Activated CD4-positive, alpha-beta T cell treated with anti-CD3 and anti-CD28 coated beads for 36 hours (primary cell): ENCODE measurements at regions not wholly inside any gene's neighbourhood (a gene's known extent, or its start where the extent isn't known, plus 50 kb on each side); places are given as distances from the start of the nearest gene placed in this dataset.

ENCODE experiments used
- ATAC-seq: fragments of 200-7000 bp; cut with Tn5 transposase; one replicate; pipeline ENCODE4 v1.10.0; 2021; ENCODE audit warnings: mild to moderate bottlenecking, moderate library complexity
- CTCF ChIA-PET: fragments of 350-600 bp; sonication (Branson Sonifier 250); formaldehyde crosslinking; loops from one replicate; lab custom pipeline; 2021; ENCODE audit warnings: antibody characterized with exemption; lab: Charles Lee
- POLR2A ChIA-PET: fragments of 350-600 bp; sonication (Branson Sonifier 250); formaldehyde crosslinking; loops from one replicate; lab custom pipeline; 2021; ENCODE audit warnings: antibody characterized with exemption, inconsistent platforms; lab: Charles Lee
- DNase-seq: peaks from one replicate; pipeline ENCODE4 v3.0.0-alpha.2; 2020
- H3K27ac Mint-ChIP-seq: one replicate; pipeline ENCODE4 v1.8.0; 2021; ENCODE audit warnings: mixed read lengths
- H3K27me3 Mint-ChIP-seq: one replicate; pipeline ENCODE4 v1.8.0; 2021; ENCODE audit warnings: mixed read lengths
- H3K36me3 Mint-ChIP-seq: one replicate; pipeline ENCODE4 v1.8.0; 2021; ENCODE audit warnings: low read depth, mixed read lengths
- H3K4me1 Mint-ChIP-seq: one replicate; pipeline ENCODE4 v1.8.0; 2021; ENCODE audit warnings: mixed read lengths
- H3K4me3 Mint-ChIP-seq: one replicate; pipeline ENCODE4 v1.8.0; 2021; ENCODE audit warnings: mild to moderate bottlenecking, moderate library complexity, mixed read lengths
- H3K9me3 Mint-ChIP-seq: one replicate; pipeline ENCODE4 v1.8.0; 2021; ENCODE audit warnings: low read depth, mixed read lengths
- intact Hi-C, 2 experiments: fragments of 100-400 bp; cut with DNase I in 1 of 2; cut with micrococcal nuclease in 1 of 2; formaldehyde crosslinking; loops; one replicate each; pipeline versions ENCODE4 v1.14.2 to v1.15.1; 2022 to 2024; cut with DNase I, micrococcal nuclease

DNA sequence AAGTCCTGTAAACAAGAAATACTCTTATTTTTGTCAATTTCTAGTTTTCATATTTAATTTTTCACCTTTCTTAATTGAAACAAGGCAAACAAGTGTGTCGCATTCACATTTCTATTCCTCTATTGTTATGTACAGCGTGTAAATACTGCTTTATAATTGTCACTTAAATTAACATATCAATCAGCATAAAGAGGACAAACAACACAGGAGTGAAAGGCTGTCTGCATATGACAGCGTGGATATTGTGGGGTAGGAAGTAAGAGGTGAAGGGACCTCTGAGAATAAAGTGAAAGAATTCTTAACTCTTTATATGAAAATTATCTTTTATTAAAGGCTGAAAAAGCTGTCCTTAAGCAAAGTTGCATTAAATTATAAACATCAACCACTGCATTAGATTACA lies 797.9 kb upstream of the COBL start:
- no peaks in the 10 kb centered on the region for H3K36me3 Mint-ChIP-seq
- ATAC-seq (no peak), DNase-seq (no peak)
- intact Hi-C loops = no loop called here
- H3K4me3 Mint-ChIP-seq = no peak overlapping the region
- H3K27ac Mint-ChIP-seq = no peak overlapping the region
- CTCF ChIA-PET = no interaction called here
- H3K9me3 Mint-ChIP-seq = peaks cover 2% of the 10 kb centered on the region
- POLR2A ChIA-PET = no interaction called here
- H3K4me1 Mint-ChIP-seq = no peaks in the 10 kb centered on the region
- no peaks in the 10 kb centered on the region for H3K27me3 Mint-ChIP-seq

- no peak overlapping the region for H3K27ac Mint-ChIP-seq
- CTCF ChIA-PET = no interaction called here
- POLR2A ChIA-PET = no interaction called here
Observed at GRCh38 chr7:52114056-52114455, 797.4 kb upstream of the COBL start.

GRCh38 chr7:52107355-52107754 lies 790.7 kb upstream of the COBL start:
- no peak overlapping the region for H3K27ac Mint-ChIP-seq
- no peak overlapping the region for H3K4me3 Mint-ChIP-seq

More at GRCh38 chr7:52114056-52114455, 797.4 kb upstream of the COBL start:
- DNase-seq (no peak), ATAC-seq (no peak)
- Mint-ChIP-seq H3K9me3 (peaks cover 2% of the 10 kb centered on the region), H3K27me3 (no peaks in the 10 kb centered on the region), H3K4me3 (no peak overlapping the region), H3K36me3 (no peaks in the 10 kb centered on the region), H3K4me1 (no peaks in the 10 kb centered on the region)
- intact Hi-C loops = no loop called here

GRCh38 chr7:52095861-52096260 lies 779.3 kb upstream of the COBL start:
- intact Hi-C loops = no loop called here
- H3K4me3 Mint-ChIP-seq = no peak overlapping the region

More at GRCh38 chr7:52107355-52107754, 790.7 kb upstream of the COBL start:
- Mint-ChIP-seq H3K4me1 (no peaks in the 10 kb centered on the region), H3K27me3 (no peaks in the 10 kb centered on the region), H3K36me3 (no peaks in the 10 kb centered on the region), H3K9me3 (no peaks in the 10 kb centered on the region)
- ChIA-PET POLR2A (no interaction called here), CTCF (no interaction called here)
- ATAC-seq (no peak), DNase-seq (no peak)
- intact Hi-C loops = no loop called here

DNA sequence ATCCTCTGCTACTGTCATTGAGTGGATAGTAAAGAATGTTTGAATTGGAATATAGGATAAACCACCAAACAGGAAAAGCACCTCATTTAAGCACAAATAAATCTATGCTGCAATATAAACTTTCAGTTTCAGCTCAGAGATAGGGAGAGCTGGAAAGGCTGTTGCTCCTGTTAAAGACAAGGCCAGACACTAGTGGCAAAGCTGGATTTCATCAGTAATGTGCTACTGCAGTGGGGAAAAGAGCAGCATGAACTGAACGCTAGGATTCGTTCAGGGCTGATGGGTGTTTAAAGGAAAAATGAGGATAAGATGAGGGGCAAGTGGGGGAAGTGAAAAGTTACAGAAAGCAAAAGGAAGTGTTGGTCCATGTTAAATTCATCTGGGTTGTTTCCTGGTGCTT lies 775.4 kb upstream of the COBL start:
- no peak for DNase-seq
- no peaks in the 10 kb centered on the region for H3K36me3 Mint-ChIP-seq
- no peak for ATAC-seq
- H3K4me1 Mint-ChIP-seq = no peaks in the 10 kb centered on the region
- H3K27me3 Mint-ChIP-seq = peaks cover 6% of the 10 kb centered on the region
- intact Hi-C loops = no loop called here
- H3K9me3 Mint-ChIP-seq = peaks cover 8% of the 10 kb centered on the region
- ChIA-PET POLR2A (no interaction called here), CTCF (no interaction called here)
- no peak overlapping the region for H3K27ac Mint-ChIP-seq
- H3K4me3 Mint-ChIP-seq = no peak overlapping the region

More at GRCh38 chr7:52095861-52096260, 779.3 kb upstream of the COBL start:
- no peaks in the 10 kb centered on the region for H3K27me3 Mint-ChIP-seq
- H3K4me1 Mint-ChIP-seq = no peaks in the 10 kb centered on the region
- H3K27ac Mint-ChIP-seq = no peak overlapping the region
- no peak for DNase-seq
- no peak for ATAC-seq
- CTCF ChIA-PET = no interaction called here
- POLR2A ChIA-PET = no interaction called here
- no peaks in the 10 kb centered on the region for H3K36me3 Mint-ChIP-seq
- peaks cover 13% of the 10 kb centered on the region for H3K9me3 Mint-ChIP-seq

DNA sequence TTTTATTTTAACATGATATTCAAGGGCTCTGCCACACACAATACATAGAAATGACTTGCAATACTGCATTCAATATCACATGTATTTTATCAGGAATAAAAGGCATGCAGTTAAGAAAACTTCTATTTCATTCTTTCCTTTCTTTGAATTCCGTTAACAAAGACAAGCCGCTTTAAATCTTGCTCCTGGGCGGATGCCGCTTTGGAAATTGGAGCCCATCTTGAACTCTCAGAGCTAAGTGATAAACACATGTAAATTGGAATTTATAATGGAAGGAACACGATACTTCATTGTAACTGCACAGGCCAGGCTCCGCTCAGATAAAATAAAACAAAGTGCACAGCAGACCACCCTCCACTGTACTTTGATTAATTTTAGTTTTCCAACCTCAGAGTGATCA lies 774.5 kb upstream of the COBL start:
- H3K27me3 Mint-ChIP-seq = peaks cover 6% of the 10 kb centered on the region
- peaks cover 5% of the 10 kb centered on the region for H3K9me3 Mint-ChIP-seq
- ChIA-PET CTCF (no interaction called here), POLR2A (no interaction called here)
- ATAC-seq = no peak
- intact Hi-C loops = no loop called here
- no peak for DNase-seq
- H3K27ac Mint-ChIP-seq = no peak overlapping the region
- H3K36me3 Mint-ChIP-seq = no peaks in the 10 kb centered on the region
- H3K4me1 Mint-ChIP-seq = no peaks in the 10 kb centered on the region
- H3K4me3 Mint-ChIP-seq = no peak overlapping the region

DNA sequence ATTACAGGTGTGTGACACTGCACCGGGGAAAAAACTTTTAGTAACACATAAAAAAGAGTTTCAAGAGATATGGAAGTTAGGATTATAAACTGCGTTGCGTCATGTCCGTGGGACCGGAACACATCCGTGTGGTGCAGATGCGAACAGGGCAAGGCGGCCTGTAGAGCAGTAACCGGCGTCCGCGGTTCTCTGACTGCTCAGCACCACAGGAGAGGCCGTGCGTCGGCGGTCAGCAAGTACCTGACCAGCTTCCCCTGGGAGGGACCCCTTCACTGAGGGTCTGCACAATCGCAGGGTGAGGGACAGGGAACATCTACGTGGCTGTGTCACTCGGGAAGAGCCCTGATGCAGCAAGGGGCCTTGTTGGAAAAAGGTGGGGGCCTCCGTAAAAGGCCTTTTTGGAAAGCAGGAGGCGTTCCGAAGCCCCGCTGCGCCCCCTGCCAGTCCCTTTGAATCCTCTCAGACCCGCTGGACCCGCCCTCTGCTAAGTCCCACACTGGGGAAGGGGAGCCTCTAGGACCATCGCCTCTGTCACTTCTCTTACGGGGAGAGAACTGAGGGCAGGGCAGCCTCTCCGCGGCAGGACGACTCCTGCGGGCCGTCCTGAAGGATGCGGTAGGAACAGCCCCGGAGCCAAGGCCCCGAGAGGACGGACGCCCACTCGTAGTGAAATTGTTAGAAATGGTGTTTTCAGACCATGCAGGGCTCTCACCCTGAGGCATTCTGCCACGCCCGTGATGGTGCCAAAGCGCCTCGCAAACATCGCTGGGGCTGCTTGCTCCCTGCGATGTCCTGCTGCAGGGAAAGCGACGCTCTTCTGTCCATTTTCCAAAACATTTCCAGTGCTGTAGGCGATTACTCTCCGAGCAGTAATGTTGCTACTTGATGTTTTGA lies 771.6 kb upstream of the COBL start:
- Mint-ChIP-seq H3K9me3 (peaks cover 3% of the 10 kb centered on the region), H3K4me1 (no peaks in the 10 kb centered on the region), H3K27ac (no peak overlapping the region), H3K27me3 (peaks cover 6% of the 10 kb centered on the region), H3K4me3 (no peak overlapping the region), H3K36me3 (no peaks in the 10 kb centered on the region)
- ChIA-PET CTCF (no interaction called here), POLR2A (no interaction called here)
- intact Hi-C loops = no loop called here
- ATAC-seq = no peak
- DNase-seq = no peak

- H3K4me1 Mint-ChIP-seq = no peaks in the 10 kb centered on the region
- H3K4me3 Mint-ChIP-seq = no peak overlapping the region
- no peak overlapping the region for H3K27ac Mint-ChIP-seq
- ChIA-PET POLR2A (no interaction called here), CTCF (no interaction called here)
- H3K36me3 Mint-ChIP-seq = no peaks in the 10 kb centered on the region
- H3K9me3 Mint-ChIP-seq = peaks cover 3% of the 10 kb centered on the region
- ATAC-seq = no peak
- intact Hi-C loops = no loop called here
- peaks cover 6% of the 10 kb centered on the region for H3K27me3 Mint-ChIP-seq
- no peak for DNase-seq
Observed at GRCh38 chr7:52085610-52086009, 769.0 kb upstream of the COBL start.

GRCh38 chr7:52080493-52080892 lies 763.9 kb upstream of the COBL start:
- DNase-seq (no peak), ATAC-seq (no peak)
- intact Hi-C loops = no loop called here
- no peak overlapping the region for H3K4me3 Mint-ChIP-seq
- no peaks in the 10 kb centered on the region for H3K4me1 Mint-ChIP-seq
- ChIA-PET CTCF (no interaction called here), POLR2A (no interaction called here)
- H3K27me3 Mint-ChIP-seq = no peaks in the 10 kb centered on the region
- H3K36me3 Mint-ChIP-seq = no peaks in the 10 kb centered on the region
- no peak overlapping the region for H3K27ac Mint-ChIP-seq
- peaks cover 11% of the 10 kb centered on the region for H3K9me3 Mint-ChIP-seq

DNA sequence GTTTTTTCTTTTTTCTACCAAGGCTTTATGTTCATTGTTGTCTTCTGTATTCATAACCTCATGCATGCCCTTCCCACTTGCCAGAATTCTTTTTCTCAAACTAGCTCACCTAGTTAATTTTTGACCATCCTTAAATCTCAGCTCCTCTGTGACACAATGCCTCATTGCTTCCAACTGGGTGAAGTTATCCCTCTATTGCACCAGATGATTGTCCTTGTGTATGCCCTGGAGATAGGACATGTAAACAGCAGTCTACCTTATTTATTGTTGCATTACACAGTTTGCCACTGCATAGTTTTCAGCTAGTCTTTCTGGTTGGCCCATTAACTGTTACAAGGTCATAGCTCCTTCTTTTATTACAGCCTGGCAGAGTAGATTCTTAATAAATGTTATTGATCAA lies 763.1 kb upstream of the COBL start:
- Mint-ChIP-seq H3K4me3 (no peak overlapping the region), H3K27ac (no peak overlapping the region), H3K27me3 (no peaks in the 10 kb centered on the region), H3K4me1 (no peaks in the 10 kb centered on the region), H3K9me3 (peaks cover 13% of the 10 kb centered on the region), H3K36me3 (no peaks in the 10 kb centered on the region)
- no peak for DNase-seq
- ChIA-PET CTCF (no interaction called here), POLR2A (no interaction called here)
- ATAC-seq = no peak
- intact Hi-C loops = no loop called here

GRCh38 chr7:52077571-52077970 lies 761.0 kb upstream of the COBL start:
- ChIA-PET POLR2A (no interaction called here), CTCF (no interaction called here)
- H3K9me3 Mint-ChIP-seq = peaks cover 13% of the 10 kb centered on the region
- no peaks in the 10 kb centered on the region for H3K36me3 Mint-ChIP-seq
- DNase-seq (no peak), ATAC-seq (no peak)
- intact Hi-C loops = no loop called here
- no peaks in the 10 kb centered on the region for H3K4me1 Mint-ChIP-seq
- H3K4me3 Mint-ChIP-seq = no peak overlapping the region
- H3K27ac Mint-ChIP-seq = no peak overlapping the region
- no peaks in the 10 kb centered on the region for H3K27me3 Mint-ChIP-seq

- no peaks in the 10 kb centered on the region for H3K4me1 Mint-ChIP-seq
- no peaks in the 10 kb centered on the region for H3K36me3 Mint-ChIP-seq
- no peak for ATAC-seq
- DNase-seq = no peak
- no peaks in the 10 kb centered on the region for H3K27me3 Mint-ChIP-seq
- intact Hi-C loops = no loop called here
- ChIA-PET POLR2A (no interaction called here), CTCF (no interaction called here)
- H3K27ac Mint-ChIP-seq = no peak overlapping the region
- H3K4me3 Mint-ChIP-seq = no peak overlapping the region
- peaks cover 12% of the 10 kb centered on the region for H3K9me3 Mint-ChIP-seq
Observed at GRCh38 chr7:52074912-52075311, 758.3 kb upstream of the COBL start.
